ENCODE measurements at regions not wholly inside any gene's neighbourhood (a gene's known extent, or its start where the extent isn't known, plus 50 kb on each side); places are given as distances from the start of the nearest gene placed in this dataset.

DNA sequence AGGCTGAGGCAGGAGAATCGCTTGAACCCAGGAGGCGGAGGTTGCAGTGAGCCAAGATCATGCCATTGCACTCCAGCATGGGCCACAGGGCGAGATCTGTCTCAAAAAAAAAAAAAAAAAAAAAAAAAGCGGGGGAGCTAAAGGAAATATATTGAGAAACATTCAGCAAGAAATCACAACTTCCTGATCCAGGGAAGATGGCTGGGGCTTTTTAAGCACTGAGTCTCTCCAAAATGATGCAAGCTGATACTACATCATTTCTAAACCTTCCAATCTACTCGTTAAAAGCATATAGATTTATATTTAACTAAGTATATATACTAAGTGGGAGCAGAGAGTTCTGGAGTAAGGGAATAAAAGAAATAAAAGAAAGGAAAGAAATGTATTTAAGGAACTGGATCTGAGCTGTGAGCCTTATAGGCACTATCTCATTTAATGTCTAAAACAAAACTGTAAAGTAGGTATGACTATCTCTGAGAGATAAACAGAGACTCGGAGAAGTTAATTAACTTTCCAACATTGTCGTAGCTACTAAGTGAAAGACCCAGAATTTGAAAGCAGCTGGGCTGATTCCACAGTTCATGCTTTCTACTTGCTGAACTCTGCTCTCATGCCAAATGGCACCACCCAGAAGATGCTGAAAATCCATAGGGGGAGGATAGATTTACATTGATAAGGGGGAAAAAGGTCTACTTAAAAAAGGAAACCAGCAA, 215.0 kb upstream of the MARCKS start (continued):
- TF ChIP-seq, protein P1, sequence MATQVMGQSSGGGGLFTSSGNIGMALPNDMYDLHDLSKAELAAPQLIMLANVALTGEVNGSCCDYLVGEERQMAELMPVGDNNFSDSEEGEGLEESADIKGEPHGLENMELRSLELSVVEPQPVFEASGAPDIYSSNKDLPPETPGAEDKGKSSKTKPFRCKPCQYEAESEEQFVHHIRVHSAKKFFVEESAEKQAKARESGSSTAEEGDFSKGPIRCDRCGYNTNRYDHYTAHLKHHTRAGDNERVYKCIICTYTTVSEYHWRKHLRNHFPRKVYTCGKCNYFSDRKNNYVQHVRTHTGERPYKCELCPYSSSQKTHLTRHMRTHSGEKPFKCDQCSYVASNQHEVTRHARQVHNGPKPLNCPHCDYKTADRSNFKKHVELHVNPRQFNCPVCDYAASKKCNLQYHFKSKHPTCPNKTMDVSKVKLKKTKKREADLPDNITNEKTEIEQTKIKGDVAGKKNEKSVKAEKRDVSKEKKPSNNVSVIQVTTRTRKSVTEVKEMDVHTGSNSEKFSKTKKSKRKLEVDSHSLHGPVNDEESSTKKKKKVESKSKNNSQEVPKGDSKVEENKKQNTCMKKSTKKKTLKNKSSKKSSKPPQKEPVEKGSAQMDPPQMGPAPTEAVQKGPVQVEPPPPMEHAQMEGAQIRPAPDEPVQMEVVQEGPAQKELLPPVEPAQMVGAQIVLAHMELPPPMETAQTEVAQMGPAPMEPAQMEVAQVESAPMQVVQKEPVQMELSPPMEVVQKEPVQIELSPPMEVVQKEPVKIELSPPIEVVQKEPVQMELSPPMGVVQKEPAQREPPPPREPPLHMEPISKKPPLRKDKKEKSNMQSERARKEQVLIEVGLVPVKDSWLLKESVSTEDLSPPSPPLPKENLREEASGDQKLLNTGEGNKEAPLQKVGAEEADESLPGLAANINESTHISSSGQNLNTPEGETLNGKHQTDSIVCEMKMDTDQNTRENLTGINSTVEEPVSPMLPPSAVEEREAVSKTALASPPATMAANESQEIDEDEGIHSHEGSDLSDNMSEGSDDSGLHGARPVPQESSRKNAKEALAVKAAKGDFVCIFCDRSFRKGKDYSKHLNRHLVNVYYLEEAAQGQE (IDR thresholded peaks at IDR 0.05; ENCODE audit: unreplicated experiment): no peak

DNA sequence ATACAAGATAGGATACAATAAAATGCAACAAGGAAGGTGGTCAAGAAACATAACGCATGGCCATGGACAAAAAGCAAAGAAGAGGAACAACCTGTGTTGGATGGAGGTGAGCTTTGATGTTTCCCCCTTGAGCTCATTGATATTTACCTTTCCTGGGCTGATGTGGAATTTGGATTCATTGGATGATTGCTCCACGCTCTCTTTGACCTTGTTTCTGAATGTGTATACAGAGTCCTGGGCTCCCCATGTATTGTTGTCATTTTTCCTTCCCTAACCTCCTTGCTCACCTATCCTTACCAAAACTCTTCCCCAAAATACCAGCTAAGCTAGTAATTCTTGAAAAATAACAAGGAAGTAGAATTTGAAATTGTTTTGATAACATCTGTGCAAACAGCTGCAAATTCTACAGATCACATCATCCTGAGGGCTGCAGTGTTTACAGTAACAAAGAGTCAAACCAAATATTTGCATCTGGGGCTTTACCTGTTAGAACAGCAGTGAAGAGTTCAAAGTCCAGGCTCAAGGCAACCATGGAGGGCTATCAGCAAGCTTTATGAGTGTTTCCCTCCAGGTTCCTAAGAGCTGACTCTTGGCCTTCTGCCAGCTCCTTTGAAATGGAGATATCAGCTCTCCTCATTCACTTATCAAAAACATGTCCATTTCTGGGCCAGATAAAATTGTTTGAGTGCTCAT, 214.3 kb upstream of the MARCKS start:
- no peak overlapping the region for H3K4me3 ChIP-seq
- no peaks in the 10 kb centered on the region for H4K20me1 ChIP-seq (replicated peaks; ENCODE audit: insufficient read depth)
- no peak overlapping the region for H3K27ac Mint-ChIP-seq
- peak; percentile 78 for ATAC-seq
- no peaks in the 10 kb centered on the region for H3F3A ChIP-seq (replicated peaks; ENCODE audit: low read depth)
- peaks cover 9% of the 10 kb centered on the region for H3K27me3 Mint-ChIP-seq (ENCODE audit: insufficient read depth, low read depth, poor library complexity)
- peaks cover 9% of the 10 kb centered on the region; the same call in 2 of the 3 replicates for H3K4me1 Mint-ChIP-seq
- H3K4me1 ChIP-seq (ENCODE audit: insufficient read depth): no peaks in the 10 kb centered on the region
- no peak overlapping the region for H3K27ac ChIP-seq (ENCODE audit: low read depth)
- H3K79me2 ChIP-seq (replicated peaks; ENCODE audit: insufficient read depth): no peaks in the 10 kb centered on the region
- H3K4me2 ChIP-seq: no peak overlapping the region
- H3K36me3 Mint-ChIP-seq (ENCODE audit: low read depth): no peaks in the 10 kb centered on the region
- peak; percentile 27 for DNase-seq (ENCODE audit: low spot score)
- no peak overlapping the region for H2AFZ ChIP-seq
- no peaks in the 10 kb centered on the region for H3K9me3 Mint-ChIP-seq
- no peak for TF ChIP-seq POLR2AphosphoS5 (IDR thresholded peaks at IDR 0.05; ENCODE audit: low read depth)
- no peak for TF ChIP-seq CREB1 (CRISPR knock-in tag; IDR thresholded peaks at IDR 0.05; ENCODE audit: low read depth)
- TF ChIP-seq, protein P2, sequence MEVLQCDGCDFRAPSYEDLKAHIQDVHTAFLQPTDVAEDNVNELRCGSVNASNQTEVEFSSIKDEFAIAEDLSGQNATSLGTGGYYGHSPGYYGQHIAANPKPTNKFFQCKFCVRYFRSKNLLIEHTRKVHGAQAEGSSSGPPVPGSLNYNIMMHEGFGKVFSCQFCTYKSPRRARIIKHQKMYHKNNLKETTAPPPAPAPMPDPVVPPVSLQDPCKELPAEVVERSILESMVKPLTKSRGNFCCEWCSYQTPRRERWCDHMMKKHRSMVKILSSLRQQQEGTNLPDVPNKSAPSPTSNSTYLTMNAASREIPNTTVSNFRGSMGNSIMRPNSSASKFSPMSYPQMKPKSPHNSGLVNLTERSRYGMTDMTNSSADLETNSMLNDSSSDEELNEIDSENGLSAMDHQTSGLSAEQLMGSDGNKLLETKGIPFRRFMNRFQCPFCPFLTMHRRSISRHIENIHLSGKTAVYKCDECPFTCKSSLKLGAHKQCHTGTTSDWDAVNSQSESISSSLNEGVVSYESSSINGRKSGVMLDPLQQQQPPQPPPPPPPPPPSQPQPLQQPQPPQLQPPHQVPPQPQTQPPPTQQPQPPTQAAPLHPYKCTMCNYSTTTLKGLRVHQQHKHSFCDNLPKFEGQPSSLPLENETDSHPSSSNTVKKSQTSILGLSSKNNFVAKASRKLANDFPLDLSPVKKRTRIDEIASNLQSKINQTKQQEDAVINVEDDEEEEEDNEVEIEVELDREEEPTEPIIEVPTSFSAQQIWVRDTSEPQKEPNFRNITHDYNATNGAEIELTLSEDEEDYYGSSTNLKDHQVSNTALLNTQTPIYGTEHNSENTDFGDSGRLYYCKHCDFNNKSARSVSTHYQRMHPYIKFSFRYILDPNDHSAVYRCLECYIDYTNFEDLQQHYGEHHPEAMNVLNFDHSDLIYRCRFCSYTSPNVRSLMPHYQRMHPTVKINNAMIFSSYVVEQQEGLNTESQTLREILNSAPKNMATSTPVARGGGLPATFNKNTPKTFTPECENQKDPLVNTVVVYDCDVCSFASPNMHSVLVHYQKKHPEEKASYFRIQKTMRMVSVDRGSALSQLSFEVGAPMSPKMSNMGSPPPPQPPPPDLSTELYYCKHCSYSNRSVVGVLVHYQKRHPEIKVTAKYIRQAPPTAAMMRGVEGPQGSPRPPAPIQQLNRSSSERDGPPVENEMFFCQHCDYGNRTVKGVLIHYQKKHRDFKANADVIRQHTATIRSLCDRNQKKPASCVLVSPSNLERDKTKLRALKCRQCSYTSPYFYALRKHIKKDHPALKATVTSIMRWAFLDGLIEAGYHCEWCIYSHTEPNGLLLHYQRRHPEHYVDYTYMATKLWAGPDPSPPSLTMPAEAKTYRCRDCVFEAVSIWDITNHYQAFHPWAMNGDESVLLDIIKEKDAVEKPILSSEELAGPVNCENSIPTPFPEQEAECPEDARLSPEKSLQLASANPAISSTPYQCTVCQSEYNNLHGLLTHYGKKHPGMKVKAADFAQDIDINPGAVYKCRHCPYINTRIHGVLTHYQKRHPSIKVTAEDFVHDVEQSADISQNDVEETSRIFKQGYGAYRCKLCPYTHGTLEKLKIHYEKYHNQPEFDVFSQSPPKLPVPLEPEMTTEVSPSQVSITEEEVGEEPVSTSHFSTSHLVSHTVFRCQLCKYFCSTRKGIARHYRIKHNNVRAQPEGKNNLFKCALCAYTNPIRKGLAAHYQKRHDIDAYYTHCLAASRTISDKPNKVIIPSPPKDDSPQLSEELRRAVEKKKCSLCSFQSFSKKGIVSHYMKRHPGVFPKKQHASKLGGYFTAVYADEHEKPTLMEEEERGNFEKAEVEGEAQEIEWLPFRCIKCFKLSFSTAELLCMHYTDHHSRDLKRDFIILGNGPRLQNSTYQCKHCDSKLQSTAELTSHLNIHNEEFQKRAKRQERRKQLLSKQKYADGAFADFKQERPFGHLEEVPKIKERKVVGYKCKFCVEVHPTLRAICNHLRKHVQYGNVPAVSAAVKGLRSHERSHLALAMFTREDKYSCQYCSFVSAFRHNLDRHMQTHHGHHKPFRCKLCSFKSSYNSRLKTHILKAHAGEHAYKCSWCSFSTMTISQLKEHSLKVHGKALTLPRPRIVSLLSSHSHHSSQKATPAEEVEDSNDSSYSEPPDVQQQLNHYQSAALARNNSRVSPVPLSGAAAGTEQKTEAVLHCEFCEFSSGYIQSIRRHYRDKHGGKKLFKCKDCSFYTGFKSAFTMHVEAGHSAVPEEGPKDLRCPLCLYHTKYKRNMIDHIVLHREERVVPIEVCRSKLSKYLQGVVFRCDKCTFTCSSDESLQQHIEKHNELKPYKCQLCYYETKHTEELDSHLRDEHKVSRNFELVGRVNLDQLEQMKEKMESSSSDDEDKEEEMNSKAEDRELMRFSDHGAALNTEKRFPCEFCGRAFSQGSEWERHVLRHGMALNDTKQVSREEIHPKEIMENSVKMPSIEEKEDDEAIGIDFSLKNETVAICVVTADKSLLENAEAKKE (CRISPR knock-in tag; IDR thresholded peaks at IDR 0.05): 0 out of 2 replicates have a peak, but pooled peaks have one; percentile 26
- no peak for TF ChIP-seq EZH2phosphoT487 (IDR thresholded peaks at IDR 0.05; ENCODE audit: unreplicated experiment)
- TF ChIP-seq CTCF (conservative IDR thresholded peaks at IDR 0.05; ENCODE audit: low read depth in 2 of 2): no peak
- no peak for TF ChIP-seq NANOG (IDR thresholded peaks at IDR 0.05; ENCODE audit: borderline replicate concordance)
- TF ChIP-seq, protein P3, sequence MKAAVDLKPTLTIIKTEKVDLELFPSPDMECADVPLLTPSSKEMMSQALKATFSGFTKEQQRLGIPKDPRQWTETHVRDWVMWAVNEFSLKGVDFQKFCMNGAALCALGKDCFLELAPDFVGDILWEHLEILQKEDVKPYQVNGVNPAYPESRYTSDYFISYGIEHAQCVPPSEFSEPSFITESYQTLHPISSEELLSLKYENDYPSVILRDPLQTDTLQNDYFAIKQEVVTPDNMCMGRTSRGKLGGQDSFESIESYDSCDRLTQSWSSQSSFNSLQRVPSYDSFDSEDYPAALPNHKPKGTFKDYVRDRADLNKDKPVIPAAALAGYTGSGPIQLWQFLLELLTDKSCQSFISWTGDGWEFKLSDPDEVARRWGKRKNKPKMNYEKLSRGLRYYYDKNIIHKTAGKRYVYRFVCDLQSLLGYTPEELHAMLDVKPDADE (IDR thresholded peaks at IDR 0.05): no peak
- TF ChIP-seq EZH2 (IDR thresholded peaks at IDR 0.05; ENCODE audit: low read depth, unreplicated experiment): no peak
- H3K27me3 ChIP-seq (ENCODE audit: insufficient read depth): no peaks in the 10 kb centered on the region
- no peak overlapping the region for H3K4me3 Mint-ChIP-seq
- H3K9me2 ChIP-seq (ENCODE audit: insufficient read depth): no peaks in the 10 kb centered on the region
- H3K36me3 ChIP-seq (ENCODE audit: insufficient read depth): no peaks in the 10 kb centered on the region
